K562 (cell line): ENCODE measurements at regions not wholly inside any gene's neighbourhood (a gene's known extent, or its start where the extent isn't known, plus 50 kb on each side); places are given as distances from the start of the nearest gene placed in this dataset.

ENCODE experiments used
- ATAC-seq: fragments of 200-7000 bp; cut with Tn5 transposase; 3 replicates; pipeline ENCODE4 v1.9.1; 2020; ENCODE audit warnings: moderate library complexity
- BruUV-seq: library from RNA; stranded (reverse); fragments of 400-500 nt; replicated peaks from 2 replicates; lab custom pipeline; 2021; lab: Mats Ljungman, UMichigan
- CTCF ChIA-PET: fragments of 300-600 bp; formaldehyde crosslinking; extraction: SDS; loops from one replicate; lab custom pipeline; 2021; ENCODE audit warnings: low intra/inter-chr PET ratio; lab: Yijun Ruan, JAX
- POLR2A ChIA-PET: fragments of 300-600, 350-650 bp; sonication (Branson Sonifier 250); formaldehyde crosslinking; extraction: SDS; loops from one replicate; lab custom pipeline; 2021; ENCODE audit warnings: antibody characterized with exemption, inconsistent platforms; lab: Yijun Ruan, JAX
- DNase-seq, 4 experiments: peaks; one replicate each; pipeline versions ENCODE4 v3.0.0 to v3.0.0-alpha.2; 2011 to 2018; ENCODE audit warnings: low spot score in 3 of 4, mixed read lengths in 3 of 4; ENCODE audit errors: extremely low read depth in 1 of 4
- FAIRE-seq: peaks from 2 replicates; lab custom pipeline; 2011; peaks lifted over from hg19 to GRCh38; lab: Jason Lieb, UNC
- H2AFZ ChIP-seq: 2 replicates; pipeline ENCODE4 v1.6.0; 2011; ENCODE audit warnings: low read depth, low read length, control low read depth, inconsistent platforms
- H3K27ac ChIP-seq: fragments of 200-600 bp; 3 replicates; pipeline ENCODE4 v1.8.0; 2011; ENCODE audit warnings: low read depth, mild to moderate bottlenecking, control low read depth, inconsistent platforms, low read length, moderate library complexity, mixed read lengths; ENCODE audit errors: extremely low read depth
- H3K27me3 ChIP-seq, 2 experiments: fragments of 300-600 bp in 1 of 2; 2 replicates in 1 of 2; 3 replicates in 1 of 2; pipeline versions ENCODE4 v1.6.0 to v1.8.0; 2011; ENCODE audit warnings: inconsistent platforms in 2 of 2, low read length in 2 of 2, mild to moderate bottlenecking in 1 of 2, mixed read lengths in 1 of 2, moderate library complexity in 1 of 2; ENCODE audit not compliant: control insufficient read depth in 2 of 2, insufficient read depth in 2 of 2
- H3K36me3 ChIP-seq: fragments of 300-600 bp; 3 replicates; pipeline ENCODE4 v1.8.0; 2011; ENCODE audit warnings: mild to moderate bottlenecking, low read length, inconsistent platforms; ENCODE audit not compliant: control insufficient read depth, insufficient read depth
- H3K4me1 ChIP-seq, 2 experiments: fragments of 200-600 bp in 1 of 2; replicated peaks in 1 of 2; 2 replicates in 1 of 2; 3 replicates in 1 of 2; pipeline versions ENCODE4 v1.5.1 to v1.8.0; 2011; ENCODE audit warnings: inconsistent platforms in 2 of 2, low read length in 2 of 2, mild to moderate bottlenecking in 1 of 2, mixed read lengths in 1 of 2, moderate library complexity in 1 of 2; ENCODE audit not compliant: control insufficient read depth in 2 of 2, insufficient read depth in 2 of 2
- H3K4me2 ChIP-seq: 2 replicates; pipeline ENCODE4 v1.6.1; 2011; ENCODE audit warnings: low read length, control low read depth, inconsistent platforms, mixed read lengths; ENCODE audit not compliant: insufficient read depth
- H3K4me3 ChIP-seq: fragments of 200-600 bp; sonication (generic), shearing (Covaris generic); 2 replicates; pipeline ENCODE4 v1.5.1; 2016; ENCODE audit warnings: control low read depth, inconsistent platforms
- H3K79me2 ChIP-seq: fragments of 200-600 bp; 3 replicates; pipeline ENCODE4 v1.8.0; 2011; ENCODE audit warnings: low read length, inconsistent platforms; ENCODE audit not compliant: control insufficient read depth, insufficient read depth
- H3K9ac ChIP-seq, 2 experiments: 2 replicates each; pipeline versions ENCODE4 v1.6.0 to v1.6.1; 2011; ENCODE audit warnings: low read depth in 2 of 2, low read length in 2 of 2, control low read depth in 1 of 2, inconsistent platforms in 1 of 2, mild to moderate bottlenecking in 1 of 2, mixed read lengths in 1 of 2; ENCODE audit not compliant: insufficient read depth in 1 of 2
- H3K9me1 ChIP-seq: one replicate; pipeline ENCODE4 v1.6.0; 2011; ENCODE audit warnings: inconsistent platforms, mild to moderate bottlenecking, low read length, moderate library complexity; ENCODE audit not compliant: control insufficient read depth, insufficient read depth
- H3K9me3 ChIP-seq: replicated peaks from 2 replicates; pipeline ENCODE4 v1.5.1; 2011; ENCODE audit warnings: low read depth, low read length, inconsistent platforms; ENCODE audit not compliant: control insufficient read depth, insufficient read depth
- H4K20me1 ChIP-seq: replicated peaks from 2 replicates; pipeline ENCODE4 v1.6.1; 2011; ENCODE audit warnings: low read length, inconsistent platforms, mixed read lengths; ENCODE audit not compliant: control insufficient read depth, insufficient read depth
- DNMT1 ChIP-seq: fragments of 450-650 bp; IDR thresholded peaks from 2 replicates; pipeline ENCODE4 v1.6.1; 2016; ENCODE audit warnings: antibody characterized with exemption, mild to moderate bottlenecking
- ERF ChIP-seq: fragments of 450-650 bp; formaldehyde crosslinking; IDR thresholded peaks from 2 replicates; pipeline ENCODE4 v1.4.0; 2020; ENCODE audit warnings: mild to moderate bottlenecking, mixed read lengths
- FUS ChIP-seq: fragments of 200-400 bp; formaldehyde crosslinking; optimal IDR thresholded peaks from 2 replicates; pipeline ENCODE3; 2017; ENCODE audit warnings: low read depth, low read length
- JUNB ChIP-seq: fragments of 450-650 bp; formaldehyde crosslinking; conservative IDR thresholded peaks from 2 replicates; pipeline ENCODE4 v1.4.0; 2020; ENCODE audit warnings: mild to moderate bottlenecking
- KDM2B ChIP-seq: fragments of 250-450 bp; sonication (Bioruptor Pico); IDR thresholded peaks from 2 replicates; pipeline ENCODE4 v1.8.0; 2021; ENCODE audit warnings: mild to moderate bottlenecking, moderate library complexity
- MYC ChIP-seq, 2 experiments: fragments of 250-450 bp in 1 of 2; sonication (Bioruptor Pico) in 1 of 2; IDR thresholded peaks; 2 replicates each; pipeline versions ENCODE4 v1.5.1 to v1.6.1; 2012 to 2021; ENCODE audit warnings: low read depth in 2 of 2, borderline replicate concordance in 1 of 2, improper control_type of control experiment in 1 of 2, low read length in 1 of 2, mild to moderate bottlenecking in 1 of 2, moderate library complexity in 1 of 2
- MYNN ChIP-seq, 2 experiments: sonication (generic); formaldehyde crosslinking in 1 of 2; IDR thresholded peaks; 2 replicates each; pipeline versions ENCODE4 v1.5.0 to v1.6.1; 2016 to 2020; ENCODE audit warnings: antibody characterized with exemption in 1 of 2, missing genetic modification reagents in 1 of 2
- NFRKB ChIP-seq: fragments of 450-650 bp; IDR thresholded peaks from 2 replicates; pipeline ENCODE4 v1.6.1; 2016; ENCODE audit warnings: low read depth
- PHF20 ChIP-seq: fragments of 450-650 bp; IDR thresholded peaks from 2 replicates; pipeline ENCODE4 v1.6.1; 2018; ENCODE audit not compliant: partially characterized antibody
- PURB ChIP-seq: sonication (generic); formaldehyde crosslinking; IDR thresholded peaks from 2 replicates; pipeline ENCODE4 v1.9.0; 2021; ENCODE audit warnings: low read depth, mild to moderate bottlenecking, missing genetic modification reagents
- RBM14 ChIP-seq: fragments of 200-400 bp; formaldehyde crosslinking; IDR thresholded peaks from 2 replicates; pipeline ENCODE4 v1.6.1; 2018; ENCODE audit warnings: low read depth, mild to moderate bottlenecking, low read length, moderate library complexity, borderline replicate concordance; ENCODE audit not compliant: insufficient read depth
- SMAD4 ChIP-seq: fragments of 250-450 bp; sonication (Bioruptor Pico); conservative IDR thresholded peaks from 2 replicates; pipeline ENCODE4 v1.8.0; 2021; ENCODE audit warnings: inconsistent platforms, mild to moderate bottlenecking, moderate library complexity
- TGIF2 ChIP-seq: sonication (generic); formaldehyde crosslinking; IDR thresholded peaks from 2 replicates; pipeline ENCODE4 v1.8.1; 2022; ENCODE audit warnings: mild to moderate bottlenecking, missing genetic modification reagents, moderate library complexity
- ZNF24 ChIP-seq: fragments of 450-650 bp; IDR thresholded peaks from 2 replicates; pipeline ENCODE4 v1.6.1; 2016
- WGBS: fragments of 100-300 bp; shearing (Covaris generic); methylation state at CpG from one replicate; pipeline ENCODE4 v1.1.6; 2016; ENCODE audit warnings: low coverage, mixed read lengths; ENCODE audit not compliant: insufficient coverage; ENCODE audit errors: missing lambda C conversion rate; 5-methylcytosine and 5-hydroxymethylcytosine counted together
- in situ Hi-C: fragments of 300-500 bp; cut with MboI; formaldehyde crosslinking; loops from 4 replicates; pipeline ENCODE4 v1.15.0; 2018; ENCODE audit warnings: inconsistent platforms, mixed read lengths
- intact Hi-C: fragments of 100-400 bp; cut with micrococcal nuclease; formaldehyde crosslinking; loops from 2 replicates; pipeline ENCODE4 v1.14.2; 2022
- TF ChIP-seq, protein P1 (sequence below): sonication (generic); formaldehyde crosslinking; IDR thresholded peaks from 2 replicates; pipeline ENCODE4 v1.8.0; 2023; ENCODE audit warnings: missing genetic modification reagents, mild to moderate bottlenecking, borderline replicate concordance
- TF ChIP-seq, protein P2 (sequence below): fragments of 450-650 bp; IDR thresholded peaks from 2 replicates; pipeline ENCODE4 v1.6.1; 2017; ENCODE audit warnings: mild to moderate bottlenecking, moderate library complexity

DNA sequence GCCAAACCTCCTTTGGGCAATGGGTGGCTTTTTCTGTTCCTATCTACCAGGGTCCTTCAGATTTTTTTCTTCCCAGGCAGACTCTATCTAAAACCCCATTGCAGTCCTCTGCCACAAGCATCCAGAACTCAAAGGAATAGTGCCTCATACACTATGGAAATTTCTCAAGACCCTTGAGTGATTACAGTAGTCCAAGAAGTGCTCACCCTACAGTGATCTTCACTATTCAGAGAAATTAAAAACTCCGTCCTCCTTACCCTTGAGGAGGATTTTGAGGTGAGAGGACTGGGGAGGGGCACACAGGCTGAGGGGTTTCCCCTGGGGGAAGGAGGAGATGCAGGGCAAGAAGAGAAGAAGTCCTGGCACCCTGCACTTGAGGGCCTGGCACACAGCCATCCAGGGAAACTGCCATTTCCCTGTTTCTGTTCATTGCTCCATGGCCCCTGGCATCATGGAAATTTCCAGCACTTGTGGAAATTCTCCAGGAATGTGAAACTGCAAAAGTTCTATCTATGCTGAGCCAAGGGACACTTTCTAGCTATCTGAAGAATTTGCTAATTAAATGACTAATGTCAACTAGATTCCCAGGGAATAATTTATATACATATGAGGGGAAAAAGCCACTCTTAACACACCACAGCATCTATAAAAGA lies 102.5 kb upstream of the ATP1B1 start:
- Histone ChIP-seq H3K4me2 (no peak overlapping the region), H3K79me2 (no peaks in the 10 kb centered on the region), H3K9me3 (no peaks in the 10 kb centered on the region), H4K20me1 (no peaks in the 10 kb centered on the region), H2AFZ (no peak overlapping the region), H3K4me3 (no peak overlapping the region), H3K27me3 (peaks cover 4 to 5% of the 10 kb centered on the region in 2 experiments; a peak in 2 of 5 replicates), H3K27ac (no peak overlapping the region), H3K36me3 (no peaks in the 10 kb centered on the region), H3K4me1 (no peaks in the 10 kb centered on the region), H3K9ac (no peak overlapping the region), H3K9me1 (no peaks in the 10 kb centered on the region)
- FAIRE-seq (no peak), ATAC-seq (no peak), DNase-seq (no peak)
- in situ Hi-C loops (no loop called here), intact Hi-C loops (no loop called here)
- ChIA-PET CTCF (no interaction called here), POLR2A (no interaction called here)
- no TSS peak for BruUV-seq
- 0% methylated on average over 1 of the region's 1 CpG for WGBS
- TF ChIP-seq JUNB (CRISPR knock-in tag) (no peak), RBM14 (no peak), SMAD4 (CRISPR knock-in tag) (no peak), MYNN (IDR thresholded peaks at IDR 0.05) (no peak), MYNN (CRISPR knock-in tag; IDR thresholded peaks at IDR 0.05) (no peak), KDM2B (CRISPR knock-in tag) (no peak), FUS (no peak), DNMT1 (no peak), PHF20 (no peak), ZNF24 (no peak), MYC (IDR thresholded peaks at IDR 0.05; ENCODE audit: low read depth, low read length) (no peak), MYC (CRISPR knock-in tag; IDR thresholded peaks at IDR 0.05; ENCODE audit: borderline replicate concordance, low read depth) (no peak), PURB (no peak), ERF (CRISPR knock-in tag) (no peak), NFRKB (no peak), TGIF2 (CRISPR knock-in tag) (no peak)
- TF ChIP-seq, protein P1, sequence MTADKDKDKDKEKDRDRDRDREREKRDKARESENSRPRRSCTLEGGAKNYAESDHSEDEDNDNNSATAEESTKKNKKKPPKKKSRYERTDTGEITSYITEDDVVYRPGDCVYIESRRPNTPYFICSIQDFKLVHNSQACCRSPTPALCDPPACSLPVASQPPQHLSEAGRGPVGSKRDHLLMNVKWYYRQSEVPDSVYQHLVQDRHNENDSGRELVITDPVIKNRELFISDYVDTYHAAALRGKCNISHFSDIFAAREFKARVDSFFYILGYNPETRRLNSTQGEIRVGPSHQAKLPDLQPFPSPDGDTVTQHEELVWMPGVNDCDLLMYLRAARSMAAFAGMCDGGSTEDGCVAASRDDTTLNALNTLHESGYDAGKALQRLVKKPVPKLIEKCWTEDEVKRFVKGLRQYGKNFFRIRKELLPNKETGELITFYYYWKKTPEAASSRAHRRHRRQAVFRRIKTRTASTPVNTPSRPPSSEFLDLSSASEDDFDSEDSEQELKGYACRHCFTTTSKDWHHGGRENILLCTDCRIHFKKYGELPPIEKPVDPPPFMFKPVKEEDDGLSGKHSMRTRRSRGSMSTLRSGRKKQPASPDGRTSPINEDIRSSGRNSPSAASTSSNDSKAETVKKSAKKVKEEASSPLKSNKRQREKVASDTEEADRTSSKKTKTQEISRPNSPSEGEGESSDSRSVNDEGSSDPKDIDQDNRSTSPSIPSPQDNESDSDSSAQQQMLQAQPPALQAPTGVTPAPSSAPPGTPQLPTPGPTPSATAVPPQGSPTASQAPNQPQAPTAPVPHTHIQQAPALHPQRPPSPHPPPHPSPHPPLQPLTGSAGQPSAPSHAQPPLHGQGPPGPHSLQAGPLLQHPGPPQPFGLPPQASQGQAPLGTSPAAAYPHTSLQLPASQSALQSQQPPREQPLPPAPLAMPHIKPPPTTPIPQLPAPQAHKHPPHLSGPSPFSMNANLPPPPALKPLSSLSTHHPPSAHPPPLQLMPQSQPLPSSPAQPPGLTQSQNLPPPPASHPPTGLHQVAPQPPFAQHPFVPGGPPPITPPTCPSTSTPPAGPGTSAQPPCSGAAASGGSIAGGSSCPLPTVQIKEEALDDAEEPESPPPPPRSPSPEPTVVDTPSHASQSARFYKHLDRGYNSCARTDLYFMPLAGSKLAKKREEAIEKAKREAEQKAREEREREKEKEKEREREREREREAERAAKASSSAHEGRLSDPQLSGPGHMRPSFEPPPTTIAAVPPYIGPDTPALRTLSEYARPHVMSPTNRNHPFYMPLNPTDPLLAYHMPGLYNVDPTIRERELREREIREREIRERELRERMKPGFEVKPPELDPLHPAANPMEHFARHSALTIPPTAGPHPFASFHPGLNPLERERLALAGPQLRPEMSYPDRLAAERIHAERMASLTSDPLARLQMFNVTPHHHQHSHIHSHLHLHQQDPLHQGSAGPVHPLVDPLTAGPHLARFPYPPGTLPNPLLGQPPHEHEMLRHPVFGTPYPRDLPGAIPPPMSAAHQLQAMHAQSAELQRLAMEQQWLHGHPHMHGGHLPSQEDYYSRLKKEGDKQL (CRISPR knock-in tag) = no peak
- TF ChIP-seq, protein P2, sequence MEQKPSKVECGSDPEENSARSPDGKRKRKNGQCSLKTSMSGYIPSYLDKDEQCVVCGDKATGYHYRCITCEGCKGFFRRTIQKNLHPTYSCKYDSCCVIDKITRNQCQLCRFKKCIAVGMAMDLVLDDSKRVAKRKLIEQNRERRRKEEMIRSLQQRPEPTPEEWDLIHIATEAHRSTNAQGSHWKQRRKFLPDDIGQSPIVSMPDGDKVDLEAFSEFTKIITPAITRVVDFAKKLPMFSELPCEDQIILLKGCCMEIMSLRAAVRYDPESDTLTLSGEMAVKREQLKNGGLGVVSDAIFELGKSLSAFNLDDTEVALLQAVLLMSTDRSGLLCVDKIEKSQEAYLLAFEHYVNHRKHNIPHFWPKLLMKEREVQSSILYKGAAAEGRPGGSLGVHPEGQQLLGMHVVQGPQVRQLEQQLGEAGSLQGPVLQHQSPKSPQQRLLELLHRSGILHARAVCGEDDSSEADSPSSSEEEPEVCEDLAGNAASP = no peak
